Renal cortex interstitium (tissue), 11 donors: ENCODE measurements at regions not wholly inside any gene's neighbourhood (a gene's known extent, or its start where the extent isn't known, plus 50 kb on each side); places are given as distances from the start of the nearest gene placed in this dataset.

Experiments
- DNase-seq, 11 donors: peaks; one replicate each; pipeline ENCODE4 v3.0.0-alpha.2; 2013; ENCODE audit warnings: low read depth in 9 of 11, low spot score in 4 of 11; ENCODE audit errors: extremely low read depth in 1 of 11

GRCh38 chr2:101563849-101564248, 88.9 kb upstream of the RFX8 start:
- DNase-seq: no peak

- no peak for DNase-seq
Observed at GRCh38 chr2:101560780-101561315, 85.9 kb upstream of the RFX8 start.

- DNase-seq: peak in 1 of 11 donors; percentile 26
Observed at GRCh38 chr2:101559551-101559950, 84.6 kb upstream of the RFX8 start.

GRCh38 chr2:101558740-101559525, 84.0 kb upstream of the RFX8 start:
- DNase-seq: no peak

DNA sequence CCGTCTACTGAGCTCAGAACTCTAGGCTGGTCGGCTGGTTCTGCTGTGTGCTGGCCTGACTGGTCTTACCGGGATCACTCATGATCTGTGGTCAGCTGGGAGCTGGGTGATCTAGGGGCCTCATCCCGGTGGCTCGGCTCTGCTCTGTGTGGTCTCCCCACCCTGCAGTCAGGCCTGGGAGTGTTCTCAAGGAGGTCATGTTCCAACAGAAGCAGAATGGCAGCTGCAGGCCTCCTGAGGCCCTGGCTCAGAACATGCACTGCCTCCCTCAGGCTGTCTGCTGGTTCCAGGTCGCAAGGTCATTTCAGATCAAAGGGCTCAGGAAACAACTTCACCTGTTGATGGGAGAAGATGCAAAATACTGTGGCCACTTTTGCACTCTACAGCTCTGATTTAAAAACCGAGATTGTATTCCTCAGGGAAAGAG, 81.1 kb upstream of the RFX8 start:
- no peak for DNase-seq

GRCh38 chr2:101551336-101551888, 76.5 kb upstream of the RFX8 start:
- no peak for DNase-seq

GRCh38 chr2:101550555-101550954, 75.6 kb upstream of the RFX8 start:
- no peak for DNase-seq

DNA sequence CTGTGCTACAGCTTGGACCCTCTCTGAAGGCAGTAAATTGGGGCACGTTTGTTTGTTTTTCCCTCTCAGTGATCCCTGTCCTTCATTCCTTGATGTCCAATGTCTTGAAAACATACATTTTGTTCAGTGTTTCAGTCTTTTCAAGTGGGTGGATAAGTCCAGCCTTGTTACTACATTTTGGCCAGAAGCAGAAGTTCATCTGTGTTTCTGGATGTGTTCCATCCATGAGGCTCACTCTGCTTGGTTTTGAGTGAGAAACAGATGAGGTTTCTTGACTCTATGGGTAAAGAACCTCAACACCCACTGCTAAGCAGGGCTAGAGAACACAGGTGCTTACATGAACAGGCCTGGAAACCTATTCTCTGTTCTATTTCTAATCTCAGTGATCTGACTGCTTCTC, 74.5 kb upstream of the RFX8 start:
- DNase-seq: no peak

GRCh38 chr2:101546376-101547058, 71.6 kb upstream of the RFX8 start:
- DNase-seq: no peak

- no peak for DNase-seq
Observed at GRCh38 chr2:101545950-101546349, 71.0 kb upstream of the RFX8 start.

- no peak for DNase-seq
Observed at GRCh38 chr2:101540518-101540917, 65.6 kb upstream of the RFX8 start.

GRCh38 chr2:101538076-101538475, 63.2 kb upstream of the RFX8 start:
- no peak for DNase-seq

- DNase-seq: no peak
Observed at GRCh38 chr2:101534149-101534611, 59.3 kb upstream of the RFX8 start.

- no peak for DNase-seq
Observed at GRCh38 chr2:101533561-101534148, 58.7 kb upstream of the RFX8 start.

DNA sequence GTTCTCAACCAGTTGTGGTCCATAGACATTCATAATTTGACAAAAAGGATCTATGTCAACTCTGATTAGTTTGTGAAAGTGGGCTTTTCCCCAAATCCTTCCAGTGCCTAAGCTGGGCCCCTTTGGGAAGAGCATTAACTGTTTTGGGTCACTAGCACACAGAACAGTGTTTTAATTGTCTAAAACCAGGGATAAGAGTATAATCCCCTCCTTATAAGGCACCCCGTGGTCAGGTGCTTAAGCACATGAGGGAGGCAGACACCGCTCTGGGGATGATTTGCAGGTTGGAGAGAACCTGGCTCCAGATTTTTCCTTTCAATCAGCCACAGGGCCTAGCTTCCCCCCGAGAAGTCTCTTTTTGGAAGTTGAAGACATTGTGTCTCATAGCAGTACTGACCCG, 53.6 kb upstream of the RFX8 start:
- DNase-seq: no peak

DNA sequence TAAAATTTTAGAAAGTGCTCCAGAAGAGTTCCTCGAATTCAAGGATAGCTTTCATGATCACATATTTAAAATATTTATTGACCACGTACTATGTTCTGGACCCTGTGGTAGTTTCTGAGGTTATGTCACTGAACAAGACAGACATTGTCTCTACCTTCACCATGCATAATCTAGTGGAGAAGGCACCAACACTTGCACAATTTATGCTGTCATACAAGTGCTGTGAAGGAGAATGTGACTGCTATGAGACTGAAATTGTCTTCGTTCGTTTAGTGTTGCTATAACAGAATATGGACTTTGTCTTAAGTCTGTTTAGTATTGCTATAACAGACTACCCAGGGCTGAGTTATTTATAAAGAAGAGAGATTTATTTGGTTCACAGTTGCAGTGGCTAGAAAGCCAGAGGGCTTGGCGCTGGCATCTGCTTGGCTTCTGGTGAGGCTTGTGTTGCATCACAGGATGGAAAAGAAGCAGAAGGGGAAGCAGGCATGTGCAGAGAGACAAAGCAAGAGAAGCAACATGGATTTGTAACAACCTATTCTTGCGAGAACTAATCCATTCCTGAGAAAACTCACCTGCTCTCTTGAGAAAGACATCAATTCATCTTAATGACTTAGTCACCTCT, 50.0 kb upstream of the RFX8 start:
- no peak for DNase-seq
